ENCODE measurements at regions not wholly inside any gene's neighbourhood (a gene's known extent, or its start where the extent isn't known, plus 50 kb on each side); places are given as distances from the start of the nearest gene placed in this dataset.

GRCh38 chr2:20562540-20563225 lies 88.2 kb downstream of the HS1BP3 start:
- no peak overlapping the region for H3K4me3 ChIP-seq (ENCODE audit: insufficient read length, low read depth)
- H3K9ac ChIP-seq (ENCODE audit: insufficient read length, low read depth) = no peak overlapping the region
- no peaks in the 10 kb centered on the region for H3K9me3 ChIP-seq (ENCODE audit: insufficient read depth, low read length)
- no peaks in the 10 kb centered on the region for H3K27me3 ChIP-seq (ENCODE audit: insufficient read depth, insufficient read length)
- TF ChIP-seq YY1 (IDR thresholded peaks at IDR 0.05; ENCODE audit: insufficient read depth, insufficient read length) (no peak), ZNF274 (IDR thresholded peaks at IDR 0.05; ENCODE audit: low read depth, low read length) (no peak), SUZ12 (IDR thresholded peaks at IDR 0.05; ENCODE audit: extremely low read depth, insufficient read depth, insufficient read length) (no peak)
- no peak for DNase-seq (ENCODE audit: low read depth, low spot score)
- H3K4me1 ChIP-seq (ENCODE audit: insufficient read depth, insufficient read length) = peaks cover 14% of the 10 kb centered on the region
- no peaks in the 10 kb centered on the region for H3K36me3 ChIP-seq (ENCODE audit: insufficient read depth, insufficient read length, low read length)

GRCh38 chr2:20563251-20563650 lies 87.6 kb downstream of the HS1BP3 start:
- Histone ChIP-seq H3K4me1 (ENCODE audit: insufficient read depth, insufficient read length) (peaks cover 11% of the 10 kb centered on the region), H3K4me3 (ENCODE audit: insufficient read length, low read depth) (no peak overlapping the region), H3K36me3 (ENCODE audit: insufficient read depth, insufficient read length, low read length) (no peaks in the 10 kb centered on the region), H3K9me3 (ENCODE audit: insufficient read depth, low read length) (no peaks in the 10 kb centered on the region), H3K27me3 (ENCODE audit: insufficient read depth, insufficient read length) (no peaks in the 10 kb centered on the region), H3K9ac (ENCODE audit: insufficient read length, low read depth) (no peak overlapping the region)
- DNase-seq (ENCODE audit: low read depth, low spot score) = no peak
- no peak for TF ChIP-seq YY1 (IDR thresholded peaks at IDR 0.05; ENCODE audit: insufficient read depth, insufficient read length)
- TF ChIP-seq ZNF274 (IDR thresholded peaks at IDR 0.05; ENCODE audit: low read depth, low read length) = no peak
- TF ChIP-seq SUZ12 (IDR thresholded peaks at IDR 0.05; ENCODE audit: extremely low read depth, insufficient read depth, insufficient read length) = no peak

GRCh38 chr2:20563833-20564232 lies 87.1 kb downstream of the HS1BP3 start:
- Histone ChIP-seq H3K9ac (ENCODE audit: insufficient read length, low read depth) (no peak overlapping the region), H3K4me1 (ENCODE audit: insufficient read depth, insufficient read length) (peaks cover 11% of the 10 kb centered on the region)
- no peak for DNase-seq (ENCODE audit: low read depth, low spot score)

GRCh38 chr2:20565101-20565622 lies 85.7 kb downstream of the HS1BP3 start:
- no peak overlapping the region for H3K9ac ChIP-seq (ENCODE audit: insufficient read length, low read depth)
- no peak overlapping the region for H3K4me3 ChIP-seq (ENCODE audit: insufficient read length, low read depth)
- H3K4me1 ChIP-seq (ENCODE audit: insufficient read depth, insufficient read length) = peaks cover 9% of the 10 kb centered on the region
- DNase-seq (ENCODE audit: low read depth, low spot score) = no peak
- TF ChIP-seq ZNF274 (IDR thresholded peaks at IDR 0.05; ENCODE audit: low read depth, low read length) (no peak), SUZ12 (IDR thresholded peaks at IDR 0.05; ENCODE audit: extremely low read depth, insufficient read depth, insufficient read length) (no peak), YY1 (IDR thresholded peaks at IDR 0.05; ENCODE audit: insufficient read depth, insufficient read length) (no peak)
- H3K27me3 ChIP-seq (ENCODE audit: insufficient read depth, insufficient read length) = no peaks in the 10 kb centered on the region
- H3K36me3 ChIP-seq (ENCODE audit: insufficient read depth, insufficient read length, low read length) = no peaks in the 10 kb centered on the region
- no peaks in the 10 kb centered on the region for H3K9me3 ChIP-seq (ENCODE audit: insufficient read depth, low read length)

More at GRCh38 chr2:20563833-20564232, 87.1 kb downstream of the HS1BP3 start:
- no peaks in the 10 kb centered on the region for H3K9me3 ChIP-seq (ENCODE audit: insufficient read depth, low read length)
- H3K4me3 ChIP-seq (ENCODE audit: insufficient read length, low read depth) = no peak overlapping the region
- no peaks in the 10 kb centered on the region for H3K27me3 ChIP-seq (ENCODE audit: insufficient read depth, insufficient read length)
- H3K36me3 ChIP-seq (ENCODE audit: insufficient read depth, insufficient read length, low read length) = no peaks in the 10 kb centered on the region
- TF ChIP-seq YY1 (IDR thresholded peaks at IDR 0.05; ENCODE audit: insufficient read depth, insufficient read length) (no peak), ZNF274 (IDR thresholded peaks at IDR 0.05; ENCODE audit: low read depth, low read length) (no peak), SUZ12 (IDR thresholded peaks at IDR 0.05; ENCODE audit: extremely low read depth, insufficient read depth, insufficient read length) (no peak)

- no peaks in the 10 kb centered on the region for H3K27me3 ChIP-seq (ENCODE audit: insufficient read depth, insufficient read length)
- H3K9ac ChIP-seq (ENCODE audit: insufficient read length, low read depth) = no peak overlapping the region
- H3K4me1 ChIP-seq (ENCODE audit: insufficient read depth, insufficient read length) = peaks cover 9% of the 10 kb centered on the region
- TF ChIP-seq YY1 (IDR thresholded peaks at IDR 0.05; ENCODE audit: insufficient read depth, insufficient read length) (no peak), ZNF274 (IDR thresholded peaks at IDR 0.05; ENCODE audit: low read depth, low read length) (no peak)
- H3K36me3 ChIP-seq (ENCODE audit: insufficient read depth, insufficient read length, low read length) = no peaks in the 10 kb centered on the region
- H3K9me3 ChIP-seq (ENCODE audit: insufficient read depth, low read length) = no peaks in the 10 kb centered on the region
- no peak for DNase-seq (ENCODE audit: low read depth, low spot score)
- H3K4me3 ChIP-seq (ENCODE audit: insufficient read length, low read depth) = no peak overlapping the region
Observed at GRCh38 chr2:20565623-20566236, 85.2 kb downstream of the HS1BP3 start.

GRCh38 chr2:20566331-20566730 lies 84.6 kb downstream of the HS1BP3 start:
- no peaks in the 10 kb centered on the region for H3K36me3 ChIP-seq (ENCODE audit: insufficient read depth, insufficient read length, low read length)
- H3K4me1 ChIP-seq (ENCODE audit: insufficient read depth, insufficient read length) = peaks cover 5% of the 10 kb centered on the region
- no peak overlapping the region for H3K4me3 ChIP-seq (ENCODE audit: insufficient read length, low read depth)
- TF ChIP-seq ZNF274 (IDR thresholded peaks at IDR 0.05; ENCODE audit: low read depth, low read length) (no peak), YY1 (IDR thresholded peaks at IDR 0.05; ENCODE audit: insufficient read depth, insufficient read length) (no peak), SUZ12 (IDR thresholded peaks at IDR 0.05; ENCODE audit: extremely low read depth, insufficient read depth, insufficient read length) (no peak)
- H3K9ac ChIP-seq (ENCODE audit: insufficient read length, low read depth) = no peak overlapping the region
- no peaks in the 10 kb centered on the region for H3K9me3 ChIP-seq (ENCODE audit: insufficient read depth, low read length)
- no peak for DNase-seq (ENCODE audit: low read depth, low spot score)
- H3K27me3 ChIP-seq (ENCODE audit: insufficient read depth, insufficient read length) = no peaks in the 10 kb centered on the region

GRCh38 chr2:20567159-20567925 lies 83.6 kb downstream of the HS1BP3 start:
- no peak for DNase-seq (ENCODE audit: low read depth, low spot score)
- H3K4me3 ChIP-seq (ENCODE audit: insufficient read length, low read depth) = no peak overlapping the region
- TF ChIP-seq YY1 (IDR thresholded peaks at IDR 0.05; ENCODE audit: insufficient read depth, insufficient read length) = no peak
- no peak for TF ChIP-seq SUZ12 (IDR thresholded peaks at IDR 0.05; ENCODE audit: extremely low read depth, insufficient read depth, insufficient read length)
- no peaks in the 10 kb centered on the region for H3K9me3 ChIP-seq (ENCODE audit: insufficient read depth, low read length)
- no peaks in the 10 kb centered on the region for H3K36me3 ChIP-seq (ENCODE audit: insufficient read depth, insufficient read length, low read length)
- no peak overlapping the region for H3K9ac ChIP-seq (ENCODE audit: insufficient read length, low read depth)
- no peaks in the 10 kb centered on the region for H3K27me3 ChIP-seq (ENCODE audit: insufficient read depth, insufficient read length)
- H3K4me1 ChIP-seq (ENCODE audit: insufficient read depth, insufficient read length) = peaks cover 3% of the 10 kb centered on the region

Data from NT2/D1 (cell line).